HepG2 (cell line): ENCODE measurements at regions not wholly inside any gene's neighbourhood (a gene's known extent, or its start where the extent isn't known, plus 50 kb on each side); places are given as distances from the start of the nearest gene placed in this dataset.

Experiments
- ATAC-seq: fragments of 200-7000 bp; cut with Tn5 transposase; 3 replicates; pipeline ENCODE4 v1.9.1; 2020; ENCODE audit warnings: mild to moderate bottlenecking, moderate library complexity
- BruUV-seq: library from RNA; stranded (reverse); fragments of 400-500 nt; replicated peaks from 2 replicates; lab custom pipeline; 2021; lab: Mats Ljungman, UMichigan
- CTCF ChIA-PET: fragments of 300-600 bp; formaldehyde crosslinking; extraction: SDS; loops from one replicate; lab custom pipeline; 2021; ENCODE audit warnings: low total read pairs, inconsistent platforms, low intra/inter-chr PET ratio; lab: Yijun Ruan, JAX
- POLR2A ChIA-PET: fragments of 350-600 bp; sonication (Branson Sonifier 250); formaldehyde crosslinking; loops from one replicate; lab custom pipeline; 2020; ENCODE audit warnings: antibody characterized with exemption, inconsistent platforms; lab: Yijun Ruan, JAX
- DNase-seq: peaks from one replicate; pipeline ENCODE4 v3.0.0-alpha.2; 2015; ENCODE audit warnings: low spot score
- FAIRE-seq: peaks from 3 replicates; lab custom pipeline; 2011; peaks lifted over from hg19 to GRCh38; lab: Jason Lieb, UNC
- H2AFZ ChIP-seq: one replicate; pipeline ENCODE4 v1.6.1; 2011; ENCODE audit warnings: low read length, inconsistent platforms
- H3K27ac ChIP-seq: fragments of 300-600 bp; 3 replicates; pipeline ENCODE4 v1.8.0; 2011; ENCODE audit warnings: mixed run types, mild to moderate bottlenecking, mixed read lengths, low read length, inconsistent platforms; ENCODE audit not compliant: insufficient read depth; ENCODE audit errors: extremely low read length
- H3K27me3 ChIP-seq, 2 experiments: fragments of 200-600 bp in 1 of 2; 2 replicates in 1 of 2; 3 replicates in 1 of 2; pipeline versions ENCODE4 v1.6.0 to v1.8.0; 2011; ENCODE audit warnings: low read length in 2 of 2, mild to moderate bottlenecking in 2 of 2, moderate library complexity in 2 of 2, inconsistent platforms in 1 of 2; ENCODE audit not compliant: insufficient read depth in 2 of 2, control insufficient read depth in 1 of 2
- H3K36me3 ChIP-seq, 2 experiments: fragments of 200-600 bp in 1 of 2; replicated peaks in 1 of 2; 2 replicates in 1 of 2; 3 replicates in 1 of 2; pipeline versions ENCODE4 v1.5.1 to v1.8.0; 2011; ENCODE audit warnings: low read length in 2 of 2, inconsistent platforms in 1 of 2; ENCODE audit not compliant: insufficient read depth in 2 of 2, control insufficient read depth in 1 of 2
- H3K4me1 ChIP-seq: 2 replicates; pipeline ENCODE4 v1.5.1; 2012; ENCODE audit warnings: low read length, inconsistent platforms; ENCODE audit not compliant: insufficient read depth
- H3K4me2 ChIP-seq: 2 replicates; pipeline ENCODE4 v1.6.0; 2011; ENCODE audit warnings: low read depth, low read length, inconsistent platforms
- H3K4me3 ChIP-seq, 3 experiments: fragments of 200-600 bp in 1 of 3; sonication (generic), shearing (Covaris generic) in 1 of 3; replicated peaks in 1 of 3; 2 replicates each; pipeline ENCODE4 v1.5.1; 2011 to 2016; ENCODE audit warnings: low read length in 3 of 3, inconsistent platforms in 2 of 3, low read depth in 2 of 3, mild to moderate bottlenecking in 2 of 3, control low read depth in 1 of 3, mixed read lengths in 1 of 3; ENCODE audit not compliant: insufficient read depth in 1 of 3
- H3K79me2 ChIP-seq: one replicate; pipeline ENCODE4 v1.6.1; 2011; ENCODE audit warnings: low read length, inconsistent platforms; ENCODE audit not compliant: insufficient read depth
- H3K9ac ChIP-seq: 2 replicates; pipeline ENCODE4 v1.6.0; 2011; ENCODE audit warnings: mild to moderate bottlenecking, low read depth, low read length, inconsistent platforms; ENCODE audit not compliant: insufficient read depth
- H3K9me3 ChIP-seq: 2 replicates; pipeline ENCODE4 v1.5.1; 2012; ENCODE audit warnings: mild to moderate bottlenecking, low read length
- H4K20me1 ChIP-seq: 2 replicates; pipeline ENCODE4 v1.6.0; 2011; ENCODE audit warnings: inconsistent platforms, mild to moderate bottlenecking, low read length, moderate library complexity; ENCODE audit not compliant: insufficient read depth
- ARID5B ChIP-seq: IDR thresholded peaks from 2 replicates; pipeline ENCODE4 v1.4.0; 2020; ENCODE audit warnings: mild to moderate bottlenecking, missing genetic modification reagents
- CREB1 ChIP-seq, 2 experiments: fragments of 450-650 bp in 1 of 2; IDR thresholded peaks; 2 replicates each; pipeline ENCODE4 v1.6.1; 2016 to 2017; ENCODE audit warnings: control low read depth in 1 of 2, mild to moderate bottlenecking in 1 of 2, missing compliant biosample characterization in 1 of 2, missing genetic modification characterization in 1 of 2
- GPN1 ChIP-seq: sonication (generic); formaldehyde crosslinking; IDR thresholded peaks from 2 replicates; pipeline ENCODE4 v1.5.1; 2020; ENCODE audit warnings: missing genetic modification reagents, borderline replicate concordance
- MAZ ChIP-seq, 2 experiments: sonication (generic) in 1 of 2; formaldehyde crosslinking in 1 of 2; IDR thresholded peaks; 2 replicates each; pipeline versions ENCODE4 v1.5.0 to v1.6.1; 2012 to 2020; ENCODE audit warnings: low read depth in 2 of 2, mild to moderate bottlenecking in 2 of 2, borderline replicate concordance in 1 of 2, improper control_type of control experiment in 1 of 2, low read length in 1 of 2, missing genetic modification reagents in 1 of 2, moderate library complexity in 1 of 2
- MXD3 ChIP-seq: IDR thresholded peaks from 2 replicates; pipeline ENCODE4 v1.6.1; 2016; ENCODE audit warnings: mild to moderate bottlenecking, missing biosample characterization, missing genetic modification reagents
- POLR2AphosphoS5 ChIP-seq: IDR thresholded peaks from 2 replicates; pipeline ENCODE4 v1.6.1; 2012; ENCODE audit warnings: low read depth, low read length
- SIN3A ChIP-seq: IDR thresholded peaks from 2 replicates; pipeline ENCODE4 v1.6.1; 2011; ENCODE audit warnings: low read depth, mild to moderate bottlenecking, control low read depth, low read length, borderline replicate concordance
- ZNF136 ChIP-seq: sonication (generic); formaldehyde crosslinking; IDR thresholded peaks from 2 replicates; pipeline ENCODE4 v1.8.1; 2022; ENCODE audit warnings: low read depth, mild to moderate bottlenecking, moderate library complexity, missing genetic modification reagents
- ZNF225 ChIP-seq: sonication (generic); formaldehyde crosslinking; IDR thresholded peaks from 2 replicates; pipeline ENCODE4 v1.4.0; 2020; ENCODE audit warnings: mild to moderate bottlenecking, missing genetic modification reagents
- ZNF263 ChIP-seq: sonication (generic); formaldehyde crosslinking; IDR thresholded peaks from 2 replicates; pipeline ENCODE4 v1.4.0; 2020; ENCODE audit warnings: missing genetic modification reagents
- ZNF839 ChIP-seq: sonication (generic); formaldehyde crosslinking; IDR thresholded peaks from 2 replicates; pipeline ENCODE4 v1.4.0; 2020; ENCODE audit warnings: missing genetic modification reagents, mild to moderate bottlenecking, borderline replicate concordance
- WGBS: methylation state at CpG from one replicate; pipeline ENCODE4 v1.1.6; 2017; ENCODE audit warnings: low lambda C conversion rate; 5-methylcytosine and 5-hydroxymethylcytosine counted together
- in situ Hi-C: cut with HindIII; loops from 2 replicates; pipeline ENCODE4 v1.10.0; 2017; ENCODE audit warnings: low pct_unique_long_range_greater_than_20kb; ENCODE audit not compliant: extremely low pct_ligation_motif_present
- intact Hi-C: fragments of 100-400 bp; cut with micrococcal nuclease; formaldehyde crosslinking; loops from one replicate; pipeline ENCODE4 v1.10.0; 2022; ENCODE audit not compliant: unreplicated experiment

GRCh38 chr6:4347877-4348276 is 212.5 kb upstream of the ECI2 start:
- no peaks in the 10 kb centered on the region for H3K9me3 ChIP-seq
- H3K4me3 ChIP-seq: no peak overlapping the region
- POLR2A ChIA-PET: no interaction called here
- no peak overlapping the region for H3K27ac ChIP-seq
- no peaks in the 10 kb centered on the region for H4K20me1 ChIP-seq
- H3K4me2 ChIP-seq: no peak overlapping the region
- H3K27me3 ChIP-seq: peaks cover 0 to 66% of the 10 kb centered on the region in 2 experiments; a peak in 4 of 5 replicates
- TF ChIP-seq ZNF263 (CRISPR knock-in tag) (no peak), MAZ (IDR thresholded peaks at IDR 0.05; ENCODE audit: borderline replicate concordance, low read depth, low read length) (no peak), MAZ (CRISPR knock-in tag; IDR thresholded peaks at IDR 0.05; ENCODE audit: low read depth) (no peak), GPN1 (CRISPR knock-in tag) (no peak), POLR2AphosphoS5 (no peak), SIN3A (no peak), ZNF136 (no peak), CREB1 (IDR thresholded peaks at IDR 0.05) (no peak), CREB1 (CRISPR knock-in tag; IDR thresholded peaks at IDR 0.05) (no peak), ZNF225 (no peak), MXD3 (CRISPR knock-in tag) (no peak), ARID5B (CRISPR knock-in tag) (no peak), ZNF839 (CRISPR knock-in tag) (no peak)
- TF ChIP-seq, all 625 proteins: peak for 0
- intact Hi-C loops (no loop called here), in situ Hi-C loops (no loop called here)
- FAIRE-seq: no peak
- H3K4me1 ChIP-seq: no peaks in the 10 kb centered on the region
- WGBS: 15% methylated on average over 9 of the region's 9 CpGs
- no peaks in the 10 kb centered on the region; a peak in 1 of 5 replicates for H3K36me3 ChIP-seq
- no peak for DNase-seq
- H2AFZ ChIP-seq: no peak overlapping the region
- no peak overlapping the region for H3K9ac ChIP-seq
- H3K79me2 ChIP-seq: no peaks in the 10 kb centered on the region
- no peak for ATAC-seq
- BruUV-seq: no TSS peak
- CTCF ChIA-PET: no interaction called here
